ENCODE measurements at regions not wholly inside any gene's neighbourhood (a gene's known extent, or its start where the extent isn't known, plus 50 kb on each side); places are given as distances from the start of the nearest gene placed in this dataset.

DNA sequence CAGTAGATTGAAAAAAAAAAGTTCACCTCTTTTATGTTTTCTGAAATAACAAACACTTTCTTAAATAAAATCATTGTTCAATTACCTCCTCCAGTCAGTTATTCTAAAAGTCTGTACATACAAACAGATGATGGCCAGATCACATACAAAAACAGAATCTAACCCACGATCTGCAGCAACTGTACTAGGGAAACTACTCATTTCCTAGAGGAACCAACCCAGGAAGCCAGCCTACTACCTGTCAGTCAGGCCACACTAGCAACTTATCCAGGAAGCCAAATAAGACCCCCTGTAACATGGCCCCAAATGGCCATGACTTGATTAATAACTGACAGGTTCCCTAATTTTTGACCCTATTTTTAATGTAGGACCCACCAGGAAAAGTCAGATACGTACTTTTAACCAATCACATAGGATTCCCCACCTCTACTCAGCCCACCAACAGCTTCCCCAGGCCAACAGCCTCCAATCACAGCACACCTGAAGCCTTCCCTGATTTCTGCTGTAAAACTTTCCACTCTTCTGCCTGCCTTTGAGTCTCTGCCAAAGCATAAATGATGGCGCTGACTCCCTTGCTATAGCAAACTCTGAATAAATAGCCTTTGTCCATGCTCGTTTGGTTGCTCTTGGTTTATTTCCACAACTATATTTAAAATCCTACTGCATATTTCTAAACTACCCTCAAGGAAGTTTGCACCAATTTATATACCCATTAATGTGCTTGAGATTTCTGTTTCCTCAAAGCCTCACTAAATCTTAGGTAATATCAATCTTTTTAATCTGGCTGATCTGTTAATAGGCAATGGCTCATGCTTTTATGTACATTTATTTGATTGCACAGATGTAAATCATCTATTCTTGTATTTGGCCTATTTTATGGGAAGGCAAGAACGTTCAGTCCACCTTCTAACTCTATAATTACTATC, 486.4 kb downstream of the FBXO15 start:
- no peaks in the 10 kb centered on the region for H3K36me3 Mint-ChIP-seq
- H3K27me3 Mint-ChIP-seq (ENCODE audit: low read depth), result peaks cover 25% of the 10 kb centered on the region
- H3K4me1 Mint-ChIP-seq, result peaks cover 3% of the 10 kb centered on the region
- no peak overlapping the region for H3K4me3 Mint-ChIP-seq
- TF ChIP-seq, protein P1, sequence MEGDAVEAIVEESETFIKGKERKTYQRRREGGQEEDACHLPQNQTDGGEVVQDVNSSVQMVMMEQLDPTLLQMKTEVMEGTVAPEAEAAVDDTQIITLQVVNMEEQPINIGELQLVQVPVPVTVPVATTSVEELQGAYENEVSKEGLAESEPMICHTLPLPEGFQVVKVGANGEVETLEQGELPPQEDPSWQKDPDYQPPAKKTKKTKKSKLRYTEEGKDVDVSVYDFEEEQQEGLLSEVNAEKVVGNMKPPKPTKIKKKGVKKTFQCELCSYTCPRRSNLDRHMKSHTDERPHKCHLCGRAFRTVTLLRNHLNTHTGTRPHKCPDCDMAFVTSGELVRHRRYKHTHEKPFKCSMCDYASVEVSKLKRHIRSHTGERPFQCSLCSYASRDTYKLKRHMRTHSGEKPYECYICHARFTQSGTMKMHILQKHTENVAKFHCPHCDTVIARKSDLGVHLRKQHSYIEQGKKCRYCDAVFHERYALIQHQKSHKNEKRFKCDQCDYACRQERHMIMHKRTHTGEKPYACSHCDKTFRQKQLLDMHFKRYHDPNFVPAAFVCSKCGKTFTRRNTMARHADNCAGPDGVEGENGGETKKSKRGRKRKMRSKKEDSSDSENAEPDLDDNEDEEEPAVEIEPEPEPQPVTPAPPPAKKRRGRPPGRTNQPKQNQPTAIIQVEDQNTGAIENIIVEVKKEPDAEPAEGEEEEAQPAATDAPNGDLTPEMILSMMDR (IDR thresholded peaks at IDR 0.05; ENCODE audit: unreplicated experiment), result no peak
- H3K27ac Mint-ChIP-seq, result no peak overlapping the region
- no peak for DNase-seq (ENCODE audit: low spot score in 2 of 2, unreplicated experiment in 2 of 2)
- H3K9me3 Mint-ChIP-seq, result no peaks in the 10 kb centered on the region

DNA sequence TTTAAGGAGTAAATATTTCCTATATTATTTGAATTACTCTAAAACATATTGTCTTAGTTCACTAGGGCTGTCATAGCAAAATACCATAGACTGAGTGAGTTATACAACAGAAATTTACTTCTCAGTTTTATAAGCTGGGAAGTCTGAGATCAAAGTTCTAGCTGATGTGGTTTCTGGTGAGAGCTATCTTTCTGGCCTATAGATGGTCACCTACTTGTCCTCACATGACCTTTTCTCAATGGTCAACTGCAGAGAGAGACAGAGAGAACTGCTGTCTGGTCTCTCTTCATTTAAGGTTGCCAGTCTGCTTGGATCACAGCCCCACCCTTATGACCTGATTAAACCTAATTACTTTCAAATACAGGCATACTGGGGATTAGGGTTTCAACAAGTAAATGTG, 490.9 kb downstream of the FBXO15 start:
- Mint-ChIP-seq H3K27ac (no peak overlapping the region), H3K9me3 (no peaks in the 10 kb centered on the region), H3K27me3 (ENCODE audit: low read depth) (peaks cover 26% of the 10 kb centered on the region), H3K4me3 (no peak overlapping the region), H3K36me3 (no peaks in the 10 kb centered on the region), H3K4me1 (peaks cover 3% of the 10 kb centered on the region)
- no peak for DNase-seq (ENCODE audit: low spot score in 2 of 2, unreplicated experiment in 2 of 2)
- TF ChIP-seq, protein P1 (IDR thresholded peaks at IDR 0.05; ENCODE audit: unreplicated experiment), result no peak

DNA sequence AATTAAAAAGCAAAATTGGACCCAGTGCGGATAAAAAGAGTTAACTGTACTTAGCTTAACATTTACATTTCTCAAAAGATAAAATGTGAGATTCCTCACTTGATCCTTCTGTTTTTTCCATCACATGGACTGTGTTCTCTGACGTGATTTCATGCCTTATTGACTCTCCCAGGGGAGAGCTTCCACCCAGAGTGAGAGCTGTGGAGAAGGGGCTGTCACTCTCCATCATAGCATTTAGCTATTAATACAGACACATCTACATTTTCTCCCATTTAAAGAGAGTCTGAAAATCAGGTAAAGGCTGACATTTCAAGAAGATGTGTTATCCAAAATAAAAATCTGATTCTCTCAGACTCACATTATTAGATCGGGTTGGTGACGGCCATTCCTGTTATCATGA, 493.8 kb downstream of the FBXO15 start:
- H3K4me1 Mint-ChIP-seq, result no peaks in the 10 kb centered on the region
- no peak overlapping the region for H3K27ac Mint-ChIP-seq
- no peak for DNase-seq (ENCODE audit: low spot score in 2 of 2, unreplicated experiment in 2 of 2)
- no peak overlapping the region for H3K4me3 Mint-ChIP-seq
- no peaks in the 10 kb centered on the region for H3K36me3 Mint-ChIP-seq
- no peaks in the 10 kb centered on the region for H3K9me3 Mint-ChIP-seq
- peaks cover 12% of the 10 kb centered on the region for H3K27me3 Mint-ChIP-seq (ENCODE audit: low read depth)
- TF ChIP-seq, protein P1 (IDR thresholded peaks at IDR 0.05; ENCODE audit: unreplicated experiment), result no peak

DNA sequence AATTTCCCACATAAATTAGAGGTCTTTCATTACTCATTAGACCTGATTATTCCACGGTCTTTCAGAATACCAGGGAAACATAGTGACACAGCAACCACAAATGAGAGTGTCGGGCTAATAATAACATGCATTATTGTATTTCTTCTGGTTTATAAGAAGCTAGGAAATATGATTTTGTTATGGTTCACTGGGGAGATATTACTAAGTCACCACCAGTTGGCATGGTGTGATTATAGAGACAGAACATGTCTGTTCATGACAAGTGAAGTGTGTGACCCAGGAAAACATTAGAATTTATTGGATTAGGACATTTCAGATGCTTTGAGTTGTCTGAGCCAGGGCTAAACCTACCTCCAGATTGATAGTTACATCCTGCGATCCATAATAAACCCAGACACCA, 494.4 kb downstream of the FBXO15 start:
- H3K4me3 Mint-ChIP-seq, result no peak overlapping the region
- DNase-seq (ENCODE audit: low spot score in 2 of 2, unreplicated experiment in 2 of 2), result no peak
- H3K27me3 Mint-ChIP-seq (ENCODE audit: low read depth), result peaks cover 14% of the 10 kb centered on the region
- H3K9me3 Mint-ChIP-seq, result no peaks in the 10 kb centered on the region
- H3K27ac Mint-ChIP-seq, result no peak overlapping the region
- H3K36me3 Mint-ChIP-seq, result no peaks in the 10 kb centered on the region
- H3K4me1 Mint-ChIP-seq, result no peaks in the 10 kb centered on the region
- TF ChIP-seq, protein P1 (IDR thresholded peaks at IDR 0.05; ENCODE audit: unreplicated experiment), result no peak

DNA sequence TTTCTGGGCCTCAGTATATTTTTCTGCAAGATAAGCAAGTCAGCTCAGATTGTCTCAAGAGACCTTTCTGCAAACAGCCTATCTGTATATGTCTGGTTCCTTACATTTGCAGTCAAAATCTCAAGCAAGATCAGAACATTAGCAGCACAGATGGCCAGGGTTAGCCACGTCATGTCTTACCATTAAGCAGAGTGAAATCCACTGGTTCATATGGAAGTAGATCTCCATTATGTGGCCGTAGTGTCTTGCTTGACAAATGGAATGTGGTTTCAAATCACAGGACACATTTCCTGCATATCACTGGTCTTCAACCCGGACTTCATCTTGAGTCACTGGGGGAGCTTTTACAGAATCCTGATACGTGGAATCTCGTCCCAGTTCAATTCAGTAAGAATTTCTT, 500.2 kb downstream of the FBXO15 start:
- Mint-ChIP-seq H3K36me3 (no peaks in the 10 kb centered on the region), H3K27me3 (ENCODE audit: low read depth) (peaks cover 10% of the 10 kb centered on the region), H3K4me1 (no peaks in the 10 kb centered on the region), H3K4me3 (no peak overlapping the region), H3K27ac (no peak overlapping the region), H3K9me3 (no peaks in the 10 kb centered on the region)
- TF ChIP-seq, protein P1 (IDR thresholded peaks at IDR 0.05; ENCODE audit: unreplicated experiment), result no peak
- no peak for DNase-seq (ENCODE audit: low spot score in 2 of 2, unreplicated experiment in 2 of 2)
